GM10266 (cell line): ENCODE measurements at regions not wholly inside any gene's neighbourhood (a gene's known extent, or its start where the extent isn't known, plus 50 kb on each side); places are given as distances from the start of the nearest gene placed in this dataset.
"Not testable (repeated sequence)": the region's sequence is repeated elsewhere in the genome, so short reads cannot be mapped to it uniquely, and the experiment has no call there.

Experiments
- DNase-seq: peaks from one replicate; pipeline ENCODE4 v3.0.0; 2012; ENCODE audit errors: extremely low spot score
- CTCF ChIP-seq: IDR thresholded peaks from 2 replicates; pipeline ENCODE4 v1.5.1; 2012; ENCODE audit warnings: mild to moderate bottlenecking, low read depth; ENCODE audit not compliant: control insufficient read depth, insufficient read depth; ENCODE audit errors: missing control alignments

DNA sequence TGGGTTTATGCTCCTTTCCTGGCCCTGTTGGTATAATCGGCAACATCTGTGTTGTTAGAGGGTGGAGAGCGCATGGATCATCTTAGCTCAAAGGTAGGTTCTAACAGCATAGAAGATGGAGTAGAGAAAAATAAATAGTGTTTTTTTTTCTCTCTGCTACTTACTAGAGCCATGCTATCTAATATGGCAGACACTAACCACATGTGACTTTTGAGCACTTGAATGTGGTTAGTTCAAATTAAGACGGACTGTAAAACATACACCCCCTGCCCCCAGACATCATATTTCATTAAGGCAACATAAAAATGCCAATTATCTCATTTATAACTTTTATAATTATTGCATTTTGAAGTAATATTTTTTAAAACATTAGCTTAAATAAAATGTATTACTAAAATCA, 525.1 kb downstream of the KIF20B start:
- TF ChIP-seq CTCF = no peak
- no peak for DNase-seq

- no peak for TF ChIP-seq CTCF
- no peak for DNase-seq
Measured at GRCh38 chr10:90227217-90227656, 525.8 kb downstream of the KIF20B start.

- no peak for TF ChIP-seq CTCF
Measured at GRCh38 chr10:90227786-90228185, 526.4 kb downstream of the KIF20B start.

GRCh38 chr10:90229486-90229885, 528.1 kb downstream of the KIF20B start:
- TF ChIP-seq CTCF = no peak
- no peak for DNase-seq

More at GRCh38 chr10:90227786-90228185, 526.4 kb downstream of the KIF20B start:
- no peak for DNase-seq

- DNase-seq = not testable (repeated sequence)
Measured at GRCh38 chr10:90233805-90234204, 532.4 kb downstream of the KIF20B start.

DNA sequence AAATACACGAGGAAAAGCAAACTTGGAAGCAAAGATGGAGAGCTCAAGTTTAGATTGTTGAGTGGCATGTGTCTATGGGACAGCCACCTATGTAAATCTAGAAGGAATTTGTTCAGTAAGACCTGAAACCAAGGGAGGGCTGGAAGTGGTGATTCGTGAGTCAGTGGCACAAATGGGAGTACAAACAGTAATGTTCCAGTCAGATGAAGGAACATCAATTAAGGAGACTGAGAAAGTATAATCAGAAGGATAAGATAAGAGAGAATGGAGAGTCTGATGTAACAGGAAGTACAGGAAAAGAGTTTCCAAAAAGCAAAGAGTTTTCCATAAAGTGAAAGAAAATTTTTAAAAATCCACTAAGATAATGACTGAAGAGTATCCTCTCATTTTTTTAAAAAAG, 544.2 kb downstream of the KIF20B start:
- no peak for DNase-seq
- no peak for TF ChIP-seq CTCF

DNA sequence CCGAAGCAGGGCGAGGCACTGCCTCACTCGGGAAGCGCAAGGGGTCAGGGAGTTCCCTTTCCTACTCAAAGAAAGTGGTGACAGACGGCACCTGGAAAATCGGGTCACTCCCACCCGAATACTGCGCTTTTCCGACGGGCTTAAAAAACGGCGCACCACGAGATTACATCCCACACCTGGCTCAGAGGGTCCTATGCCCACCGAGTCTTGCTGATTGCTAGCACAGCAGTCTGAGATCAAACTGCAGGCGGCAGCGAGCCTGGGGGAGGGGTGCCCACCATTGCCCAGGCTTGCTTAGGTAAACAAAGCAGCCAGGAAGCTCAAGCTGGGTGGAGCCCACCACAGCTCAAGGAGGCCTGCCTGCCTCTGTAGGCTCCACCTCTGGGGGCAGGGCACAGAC, 549.4 kb downstream of the KIF20B start:
- not testable (repeated sequence) for DNase-seq

DNA sequence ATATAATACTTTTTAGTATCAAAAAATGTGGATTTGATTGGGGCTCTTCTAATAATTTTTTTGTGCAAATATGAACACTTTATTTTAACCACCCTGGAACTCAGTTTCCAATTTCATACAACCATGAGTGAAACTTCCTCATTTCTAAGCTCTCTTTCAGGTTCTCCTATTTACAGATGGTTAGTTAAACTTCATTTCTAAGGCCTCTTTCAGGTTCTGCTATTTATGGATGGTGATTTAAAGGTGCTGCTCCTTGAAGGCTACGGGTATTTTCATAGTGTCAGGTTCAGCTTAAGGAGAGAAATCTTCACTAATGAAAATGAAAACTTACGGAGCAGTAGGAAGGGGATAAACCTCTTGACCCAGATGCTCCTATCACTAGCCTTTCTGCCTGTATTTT, 568.3 kb downstream of the KIF20B start:
- no peak for DNase-seq
- no peak for TF ChIP-seq CTCF
